CD14-positive monocyte (primary cell): ENCODE measurements at regions not wholly inside any gene's neighbourhood (a gene's known extent, or its start where the extent isn't known, plus 50 kb on each side); places are given as distances from the start of the nearest gene placed in this dataset.

Source experiments
- DNase-seq, 3 donors: peaks; one replicate each; pipeline ENCODE4 v3.0.0-alpha.2; 2011 to 2022
- H2AFZ ChIP-seq: 2 replicates; pipeline ENCODE4 v1.6.0; 2012; ENCODE audit warnings: mild to moderate bottlenecking, low read depth, low read length, inconsistent platforms; ENCODE audit not compliant: insufficient read depth, poor library complexity, severe bottlenecking
- H3K27ac ChIP-seq, 2 donors: 1 replicate in 1 of 2; 2 replicates in 1 of 2; pipeline ENCODE4 v1.5.1; 2012 to 2013; ENCODE audit warnings: low read length in 2 of 2, control low read depth in 1 of 2, inconsistent platforms in 1 of 2, low read depth in 1 of 2, mild to moderate bottlenecking in 1 of 2
- H3K27me3 ChIP-seq, 2 donors: one replicate each; pipeline versions ENCODE4 v1.6.0 to v1.6.1; 2011 to 2013; ENCODE audit warnings: low read length in 2 of 2; ENCODE audit not compliant: control insufficient read depth in 2 of 2, insufficient read depth in 2 of 2
- H3K36me3 ChIP-seq, 2 donors: replicated peaks in 1 of 2; 1 replicate in 1 of 2; 2 replicates in 1 of 2; pipeline versions ENCODE4 v1.5.1 to v1.6.1; 2012 to 2013; ENCODE audit warnings: low read length in 2 of 2, control low read depth in 1 of 2, inconsistent platforms in 1 of 2, mild to moderate bottlenecking in 1 of 2; ENCODE audit not compliant: insufficient read depth in 2 of 2, control insufficient read depth in 1 of 2
- H3K4me1 ChIP-seq, 2 donors: 1 replicate in 1 of 2; 2 replicates in 1 of 2; pipeline versions ENCODE4 v1.5.1 to v1.6.1; 2012 to 2013; ENCODE audit warnings: low read length in 2 of 2, control low read depth in 1 of 2, inconsistent platforms in 1 of 2, mild to moderate bottlenecking in 1 of 2, moderate library complexity in 1 of 2; ENCODE audit not compliant: insufficient read depth in 2 of 2, control insufficient read depth in 1 of 2
- H3K4me2 ChIP-seq: replicated peaks from 2 replicates; pipeline ENCODE3; 2012; ENCODE audit warnings: low read length, moderate library complexity, mild to moderate bottlenecking; ENCODE audit not compliant: poor library complexity, severe bottlenecking; ENCODE audit errors: extremely low read depth
- H3K4me3 ChIP-seq, 3 experiments: fragments of 200-600 bp in 1 of 3; sonication (generic) in 1 of 3; replicated peaks in 1 of 3; 1 replicate in 2 of 3; 2 replicates in 1 of 3; pipeline ENCODE4 v1.5.1; 2011 to 2013; ENCODE audit warnings: low read length in 3 of 3, mild to moderate bottlenecking in 3 of 3, control low read depth in 2 of 3, low read depth in 2 of 3, inconsistent platforms in 1 of 3, moderate library complexity in 1 of 3
- H3K79me2 ChIP-seq: 2 replicates; pipeline ENCODE4 v1.6.0; 2012; ENCODE audit warnings: mild to moderate bottlenecking, control low read depth, inconsistent platforms, low read length, moderate library complexity; ENCODE audit not compliant: insufficient read depth
- H3K9ac ChIP-seq: 2 replicates; pipeline ENCODE4 v1.6.0; 2017; ENCODE audit warnings: low read length, mild to moderate bottlenecking; ENCODE audit not compliant: insufficient read depth, poor library complexity, severe bottlenecking
- H3K9me3 ChIP-seq, 2 donors: replicated peaks in 1 of 2; 1 replicate in 1 of 2; 2 replicates in 1 of 2; pipeline versions ENCODE4 v1.5.1 to v1.6.1; 2012 to 2013; ENCODE audit warnings: low read length in 2 of 2, control low read depth in 1 of 2; ENCODE audit not compliant: control insufficient read depth in 1 of 2, insufficient read depth in 1 of 2
- H4K20me1 ChIP-seq: 2 replicates; pipeline ENCODE4 v1.6.0; 2012; ENCODE audit warnings: mild to moderate bottlenecking, low read length, control low read depth, moderate library complexity; ENCODE audit not compliant: insufficient read depth
- H3K27ac Mint-ChIP-seq, 7 donors: one replicate each; pipeline ENCODE4 v1.8.0; 2020; ENCODE audit warnings: mild to moderate bottlenecking in 7 of 7, mixed read lengths in 7 of 7, moderate library complexity in 6 of 7, inconsistent platforms in 2 of 7
- H3K27me3 Mint-ChIP-seq, 3 donors: one replicate each; pipeline ENCODE4 v1.8.0; 2021 to 2022; ENCODE audit warnings: low read depth in 3 of 3, mild to moderate bottlenecking in 3 of 3, mixed read lengths in 3 of 3, moderate library complexity in 3 of 3, inconsistent platforms in 1 of 3
- H3K36me3 Mint-ChIP-seq, 2 donors: one replicate each; pipeline ENCODE4 v1.8.0; 2020; ENCODE audit warnings: mixed read lengths in 2 of 2, inconsistent platforms in 1 of 2, mild to moderate bottlenecking in 1 of 2
- H3K4me1 Mint-ChIP-seq: one replicate; pipeline ENCODE4 v1.8.0; 2020; ENCODE audit warnings: mild to moderate bottlenecking, mixed read lengths
- H3K4me3 Mint-ChIP-seq, 2 donors: one replicate each; pipeline ENCODE4 v1.8.0; 2020; ENCODE audit warnings: mild to moderate bottlenecking in 2 of 2, mixed read lengths in 2 of 2, moderate library complexity in 1 of 2
- H3K9me3 Mint-ChIP-seq, 7 donors: one replicate each; pipeline ENCODE4 v1.8.0; 2020 to 2022; ENCODE audit warnings: mixed read lengths in 7 of 7, mild to moderate bottlenecking in 6 of 7, moderate library complexity in 6 of 7, inconsistent platforms in 2 of 7
- CTCF ChIP-seq: fragments of 200-600 bp; IDR thresholded peaks from one replicate; pipeline ENCODE4 v1.8.0; 2022; ENCODE audit warnings: antibody characterized with exemption, mild to moderate bottlenecking
- WGBS: methylation state at CpG from one replicate; pipeline ENCODE4 v1.1.5; 2013; ENCODE audit warnings: missing lambda C conversion rate; ENCODE audit not compliant: insufficient coverage; 5-methylcytosine and 5-hydroxymethylcytosine counted together
- intact Hi-C, 2 donors: fragments of 100-400 bp; cut with micrococcal nuclease; formaldehyde crosslinking; loops; one replicate each; pipeline versions ENCODE4 v1.15.0 to v1.15.1; 2023

GRCh38 chr6:40917603-40918002 is 121.4 kb downstream of the UNC5CL start:
- Histone ChIP-seq H3K27ac (no peak overlapping the region), H4K20me1 (no peaks in the 10 kb centered on the region), H3K79me2 (no peaks in the 10 kb centered on the region), H3K4me1 (no peaks in the 10 kb centered on the region), H2AFZ (no peak overlapping the region), H3K36me3 (no peaks in the 10 kb centered on the region), H3K9ac (no peak overlapping the region), H3K9me3 (no peaks in the 10 kb centered on the region), H3K27me3 (no peaks in the 10 kb centered on the region), H3K4me3 (no peak overlapping the region), H3K4me2 (no peak overlapping the region)
- Mint-ChIP-seq H3K27ac (no peak overlapping the region), H3K9me3 (no peaks in the 10 kb centered on the region), H3K27me3 (peaks cover 7 to 9% (median 8%) of the 10 kb centered on the region in 3 donors), H3K4me1 (no peaks in the 10 kb centered on the region), H3K4me3 (no peak overlapping the region), H3K36me3 (no peaks in the 10 kb centered on the region)
- DNase-seq, result no peak
- 100% methylated on average over 1 of the region's 3 CpGs for WGBS
- intact Hi-C loops, result no loop called here
- no peak for TF ChIP-seq CTCF

- Histone ChIP-seq H4K20me1 (no peaks in the 10 kb centered on the region), H3K27ac (no peak overlapping the region), H3K4me2 (no peak overlapping the region), H3K36me3 (no peaks in the 10 kb centered on the region), H3K9ac (no peak overlapping the region), H3K27me3 (no peaks in the 10 kb centered on the region), H3K4me3 (no peak overlapping the region), H3K79me2 (no peaks in the 10 kb centered on the region), H3K4me1 (no peaks in the 10 kb centered on the region), H3K9me3 (no peaks in the 10 kb centered on the region), H2AFZ (no peak overlapping the region)
- no peaks in the 10 kb centered on the region for H3K9me3 Mint-ChIP-seq
- no peak for DNase-seq
- WGBS, result 60% methylated on average over 1 of the region's 1 CpG
- no peak overlapping the region for H3K4me3 Mint-ChIP-seq
- H3K27me3 Mint-ChIP-seq, result peaks cover 6 to 9% (median 7%) of the 10 kb centered on the region in 3 donors
- no peak for TF ChIP-seq CTCF
- intact Hi-C loops, result no loop called here
- H3K36me3 Mint-ChIP-seq, result no peaks in the 10 kb centered on the region
- H3K27ac Mint-ChIP-seq, result peak overlapping the region in 1 of 7 donors; percentile 14
- H3K4me1 Mint-ChIP-seq, result peaks cover 2% of the 10 kb centered on the region
Measured at GRCh38 chr6:40916845-40917244, 122.2 kb downstream of the UNC5CL start.
